HUDEP-2 (cell line): ENCODE measurements at regions not wholly inside any gene's neighbourhood (a gene's known extent, or its start where the extent isn't known, plus 50 kb on each side); places are given as distances from the start of the nearest gene placed in this dataset.

Source experiments
- DNase-seq, 76 experiments: peaks; one replicate each; lab custom pipeline; 2025; ENCODE audit not compliant: unreplicated experiment in 76 of 76; lab: John Stamatoyannopoulos, UW

GRCh38 chr11:129590030-129590752, 214.5 kb downstream of the BARX2 start:
- no peak for DNase-seq

DNA sequence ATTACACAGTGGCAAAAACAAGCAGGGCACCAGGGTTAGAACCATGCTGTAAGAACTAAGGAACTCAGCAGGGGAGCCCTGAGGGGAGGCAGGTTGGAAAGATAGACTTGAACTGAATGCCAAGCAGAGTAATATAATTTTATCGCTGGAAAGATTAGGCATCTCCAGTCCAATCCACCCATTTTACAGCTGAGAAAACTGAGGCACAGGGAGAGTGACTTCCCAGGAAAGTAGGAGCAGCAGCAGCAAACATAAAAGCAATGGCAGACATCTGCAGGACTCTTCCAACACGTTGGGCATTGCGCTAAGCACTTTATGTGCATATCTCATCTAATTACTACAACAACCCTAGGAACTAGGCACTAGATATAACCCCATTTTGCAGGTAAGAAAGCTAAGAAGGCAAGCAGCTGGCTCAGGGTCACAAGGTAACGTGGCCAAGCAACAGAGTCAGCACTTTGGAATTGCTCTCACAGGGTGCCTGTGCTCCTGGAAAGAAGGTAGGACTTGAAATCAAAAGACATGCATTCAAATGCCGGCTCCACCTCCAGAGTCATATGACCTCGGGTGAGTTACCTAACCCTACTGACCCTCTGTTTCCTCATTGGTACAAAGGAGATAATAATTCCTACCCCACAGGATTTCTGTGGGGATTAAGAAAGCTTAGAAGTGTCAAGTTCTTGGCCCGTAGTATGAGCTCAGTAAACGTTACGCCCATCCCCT, 215.3 kb downstream of the BARX2 start:
- no peak for DNase-seq

DNA sequence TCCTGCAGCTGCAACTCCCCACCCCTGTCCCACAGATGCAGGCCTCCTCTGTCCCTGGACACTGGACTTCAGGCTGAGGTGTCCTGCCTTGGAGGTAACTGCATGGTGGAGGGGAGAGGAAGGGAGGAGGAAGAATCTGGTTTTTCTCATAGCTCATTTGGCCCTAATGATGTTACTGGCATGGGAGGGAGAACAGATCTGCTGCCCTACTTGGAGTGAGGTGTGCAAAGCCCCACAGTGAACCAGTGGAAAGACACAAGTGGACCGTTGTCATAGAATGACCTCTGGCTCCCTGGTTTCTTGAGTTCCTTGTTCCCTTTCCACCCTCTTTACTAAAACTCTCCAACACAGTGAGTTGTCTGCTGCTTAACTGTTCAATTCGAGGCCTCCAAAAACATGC, 215.9 kb downstream of the BARX2 start:
- no peak for DNase-seq

DNA sequence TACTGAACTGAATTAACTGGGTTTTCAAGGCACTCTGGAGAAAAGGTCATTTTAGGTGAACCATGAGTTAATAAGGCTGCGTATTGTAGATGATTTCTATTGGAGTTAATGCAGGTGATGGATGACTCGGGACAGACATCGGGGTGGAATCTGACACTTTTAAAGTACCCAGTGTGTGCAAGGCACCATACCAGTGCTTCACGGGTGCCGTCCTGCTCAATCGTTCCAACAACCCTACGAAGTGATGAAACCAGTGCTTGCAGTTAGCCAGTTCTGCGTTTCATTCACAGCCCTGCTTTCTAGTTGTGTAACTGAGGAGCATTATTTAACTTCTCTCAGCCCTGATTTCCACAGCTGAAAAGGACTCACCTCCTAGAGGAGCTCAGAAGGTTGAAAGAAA, 216.5 kb downstream of the BARX2 start:
- DNase-seq: no peak

- no peak for DNase-seq
Observed at GRCh38 chr11:129593098-129593497, 217.4 kb downstream of the BARX2 start.

- DNase-seq: no peak
Observed at GRCh38 chr11:129595038-129595962, 219.7 kb downstream of the BARX2 start.

- DNase-seq: no peak
Observed at GRCh38 chr11:129596351-129596750, 219.3 kb upstream of the TMEM45B start.

- DNase-seq: no peak
Observed at GRCh38 chr11:129598378-129598777, 217.3 kb upstream of the TMEM45B start.

DNA sequence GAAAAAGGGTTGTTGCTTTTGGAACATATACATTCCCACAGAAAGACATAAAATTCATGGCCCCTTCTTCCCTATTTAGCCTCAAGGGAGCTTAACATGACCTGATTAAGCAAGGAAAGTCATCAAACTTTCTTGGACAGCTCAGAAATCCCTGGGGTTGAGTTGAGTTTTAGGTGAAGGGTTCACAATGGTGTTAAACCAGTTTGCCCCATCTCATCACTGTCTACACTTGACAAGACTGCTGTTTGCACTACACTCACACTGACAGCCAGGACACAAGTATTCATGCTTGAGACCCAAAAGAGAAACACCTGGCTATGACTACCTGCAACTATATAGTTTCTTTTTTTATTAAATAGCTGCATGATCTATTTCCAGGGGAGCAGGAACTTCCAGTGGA, 209.8 kb upstream of the TMEM45B start:
- no peak for DNase-seq

DNA sequence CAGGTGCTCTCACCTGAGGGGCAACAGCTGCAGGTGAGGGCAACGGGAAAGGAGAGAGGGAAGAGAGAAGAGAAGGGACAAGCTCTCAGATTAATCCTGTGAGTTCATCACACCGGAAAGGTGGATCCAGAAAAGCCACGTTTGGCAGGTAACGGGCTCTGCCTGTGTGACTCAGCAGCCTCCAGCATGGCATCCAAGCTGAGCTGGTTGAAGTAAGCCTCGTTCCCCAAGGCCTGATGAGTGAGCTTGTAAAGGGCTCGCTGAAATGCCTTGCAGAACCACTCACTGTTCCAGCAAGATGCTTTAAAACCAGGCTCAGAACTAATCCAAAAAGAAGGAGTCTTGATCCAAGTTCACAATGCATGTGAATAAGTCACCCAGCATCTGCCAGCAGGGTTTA, 206.9 kb upstream of the TMEM45B start:
- no peak for DNase-seq

GRCh38 chr11:129610125-129610524, 205.5 kb upstream of the TMEM45B start:
- DNase-seq: no peak

DNA sequence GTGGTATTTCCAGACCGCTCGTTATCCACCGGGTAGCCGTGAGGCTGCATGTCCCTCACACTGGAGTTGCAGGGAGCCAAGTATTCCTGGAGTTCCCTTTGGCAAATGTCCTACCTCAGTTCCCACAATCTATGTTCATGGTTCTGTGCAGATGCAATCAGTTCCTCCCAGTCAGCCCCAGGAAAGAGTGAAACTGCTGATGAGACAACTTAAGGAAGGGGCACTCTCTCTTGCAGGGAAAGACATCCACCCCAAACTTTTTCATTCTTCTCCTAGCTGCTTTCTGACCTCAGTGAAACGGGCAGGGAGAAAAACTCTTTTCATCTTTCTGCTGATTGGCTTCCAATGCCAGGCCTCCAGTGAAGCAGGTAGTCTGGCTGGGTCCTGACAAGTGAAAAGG, 205.1 kb upstream of the TMEM45B start:
- DNase-seq: no peak

GRCh38 chr11:129611661-129612446, 203.8 kb upstream of the TMEM45B start:
- no peak for DNase-seq

GRCh38 chr11:129612447-129612961, 203.1 kb upstream of the TMEM45B start:
- no peak for DNase-seq

DNA sequence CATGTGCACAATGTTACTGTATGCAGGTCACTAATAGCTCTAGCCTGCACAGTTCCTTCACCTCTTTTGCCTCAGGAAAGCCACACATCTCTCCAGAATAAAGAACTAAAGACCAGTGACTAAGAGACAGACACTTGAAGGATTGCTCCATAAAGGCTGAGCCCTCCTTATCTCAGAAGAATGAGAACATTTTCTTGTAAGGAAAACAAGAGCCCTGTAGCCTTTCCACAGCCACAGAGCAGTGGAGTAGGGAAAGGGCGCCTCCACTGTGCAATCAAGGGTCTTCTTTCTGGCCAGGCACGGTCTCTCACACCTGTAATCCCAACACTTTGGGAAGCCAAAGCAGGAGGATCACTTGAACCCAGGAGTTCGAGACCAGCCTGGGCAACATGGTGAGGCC, 202.6 kb upstream of the TMEM45B start:
- DNase-seq: no peak

DNA sequence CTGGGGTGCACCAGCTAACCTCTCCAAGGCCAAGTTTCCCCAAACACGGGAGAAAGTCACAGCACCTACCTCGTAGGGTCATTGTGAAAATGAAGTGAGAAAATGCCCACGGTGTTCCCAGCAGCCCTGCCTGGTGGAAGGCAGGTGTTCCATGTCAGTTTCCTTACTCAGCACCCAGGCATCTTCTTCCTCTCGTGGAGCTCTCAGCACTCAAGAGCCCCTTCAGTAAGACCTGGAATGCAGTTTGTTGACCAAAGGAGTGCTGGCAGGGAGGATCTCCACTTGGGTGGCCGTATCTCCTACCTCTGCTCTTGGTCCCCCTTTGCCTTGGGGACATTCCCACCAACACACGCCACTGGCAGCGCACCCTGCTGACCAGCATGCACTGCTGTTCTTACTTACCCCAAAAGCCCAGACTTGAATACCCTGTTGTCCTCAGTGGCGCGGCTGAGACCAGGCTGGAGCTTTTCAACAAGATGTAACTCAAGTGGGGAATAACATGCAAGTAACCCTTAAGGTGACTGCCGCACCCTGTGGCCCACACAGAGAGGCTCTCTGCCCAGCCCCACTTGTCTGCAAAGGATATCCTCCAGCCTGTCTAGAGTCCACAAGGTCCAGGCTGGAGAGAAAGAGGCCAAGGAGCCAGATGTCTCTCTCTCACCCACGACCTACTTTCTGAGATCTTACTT, 201.2 kb upstream of the TMEM45B start:
- DNase-seq: no peak

GRCh38 chr11:129618046-129618569, 197.5 kb upstream of the TMEM45B start:
- DNase-seq: no peak

DNA sequence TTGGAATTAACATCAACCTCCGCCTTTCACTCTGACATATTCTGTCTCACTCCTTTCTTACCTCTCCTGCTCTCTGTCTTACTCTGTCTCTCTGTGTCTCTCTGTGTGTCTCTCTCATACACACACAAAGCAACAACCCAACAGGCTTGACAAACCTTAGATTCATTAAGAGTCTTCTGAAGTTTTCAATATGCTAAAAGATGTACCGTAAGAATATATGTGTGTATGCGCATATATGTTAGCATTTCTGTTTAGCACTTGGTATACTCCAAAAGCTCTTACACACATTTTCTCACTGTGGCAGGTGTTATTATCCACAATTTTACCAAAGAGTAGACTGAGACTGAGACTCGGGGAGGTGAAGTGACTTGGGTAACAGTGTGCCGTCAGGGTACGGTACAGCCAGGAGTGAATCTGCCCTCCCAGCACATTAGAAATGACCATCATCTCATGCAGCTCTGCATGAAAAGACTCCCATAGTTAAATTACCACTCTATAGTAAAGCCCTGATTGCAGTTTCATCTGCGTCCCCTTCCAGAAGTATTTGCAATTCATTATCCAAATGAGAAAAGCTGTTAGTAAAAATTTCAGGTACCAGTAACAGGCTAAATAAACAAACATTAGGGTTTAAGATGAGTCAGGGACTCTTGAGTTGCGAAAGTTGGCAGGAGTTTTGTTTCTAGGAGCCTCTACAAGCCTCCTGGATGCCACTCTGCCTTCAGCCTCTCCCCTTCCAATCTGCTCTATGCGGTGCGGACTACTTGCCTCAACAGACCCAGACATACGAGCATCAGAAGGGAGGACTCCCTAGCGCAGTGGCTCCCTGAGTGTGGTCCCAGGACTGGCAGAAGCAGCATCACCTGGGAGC, 195.2 kb upstream of the TMEM45B start:
- no peak for DNase-seq

DNA sequence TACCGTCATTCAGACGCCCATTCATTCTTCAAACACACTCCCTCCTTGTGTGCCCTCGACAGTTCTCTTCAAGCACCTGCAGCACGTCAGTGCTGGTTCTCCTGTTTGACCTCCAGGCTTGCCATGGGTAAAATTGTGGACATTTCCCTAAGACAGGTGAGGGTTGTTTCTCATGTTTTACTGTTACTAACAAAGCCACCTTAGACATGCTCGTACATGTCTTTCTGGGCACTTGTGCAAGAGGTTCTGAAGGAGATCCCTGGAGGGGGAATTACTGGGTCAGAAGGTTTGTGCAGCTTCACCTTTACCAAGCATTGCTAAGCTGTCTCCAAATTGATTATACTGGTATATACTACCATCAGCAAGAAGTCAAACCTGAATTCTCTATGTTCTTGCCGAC, 189.7 kb upstream of the TMEM45B start:
- DNase-seq: no peak
